NCI-H2171 treated with DMSO at 0.1 percent for 48 hours (cell line): ENCODE measurements at regions not wholly inside any gene's neighbourhood (a gene's known extent, or its start where the extent isn't known, plus 50 kb on each side); places are given as distances from the start of the nearest gene placed in this dataset.
"Not testable (repeated sequence)": the region's sequence is repeated elsewhere in the genome, so short reads cannot be mapped to it uniquely, and the experiment has no call there.

Source experiments
- DNase-seq: peaks from one replicate; lab custom pipeline; 2025; lab: John Stamatoyannopoulos, UW

GRCh38 chr1:185468626-185469025 lies 151.6 kb upstream of the IVNS1ABP start:
- DNase-seq, result no peak

- no peak for DNase-seq
Observed at GRCh38 chr1:185467122-185467521, 150.1 kb upstream of the IVNS1ABP start.

- no peak for DNase-seq
Observed at GRCh38 chr1:185464777-185465176, 147.7 kb upstream of the IVNS1ABP start.

GRCh38 chr1:185463433-185463832 lies 146.4 kb upstream of the IVNS1ABP start:
- no peak for DNase-seq

GRCh38 chr1:185463011-185463410 lies 146.0 kb upstream of the IVNS1ABP start:
- no peak for DNase-seq

GRCh38 chr1:185460723-185461122 lies 143.7 kb upstream of the IVNS1ABP start:
- not testable (repeated sequence) for DNase-seq

GRCh38 chr1:185459141-185459540 lies 142.1 kb upstream of the IVNS1ABP start:
- DNase-seq, result no peak

- DNase-seq, result no peak
Observed at GRCh38 chr1:185458670-185459069, 141.6 kb upstream of the IVNS1ABP start.

- no peak for DNase-seq
Observed at GRCh38 chr1:185453496-185454192, 136.6 kb upstream of the IVNS1ABP start.

GRCh38 chr1:185450917-185451316 lies 133.9 kb upstream of the IVNS1ABP start:
- DNase-seq, result no peak

GRCh38 chr1:185450060-185450788 lies 133.2 kb upstream of the IVNS1ABP start:
- DNase-seq, result no peak

GRCh38 chr1:185449378-185450059 lies 132.5 kb upstream of the IVNS1ABP start:
- no peak for DNase-seq

- no peak for DNase-seq
Observed at GRCh38 chr1:185448591-185449186, 131.6 kb upstream of the IVNS1ABP start.

GRCh38 chr1:185446131-185446530 lies 129.1 kb upstream of the IVNS1ABP start:
- DNase-seq, result no peak

- no peak for DNase-seq
Observed at GRCh38 chr1:185445594-185445993, 128.6 kb upstream of the IVNS1ABP start.

- DNase-seq, result no peak
Observed at GRCh38 chr1:185444676-185445075, 127.6 kb upstream of the IVNS1ABP start.

- DNase-seq, result no peak
Observed at GRCh38 chr1:185442050-185442449, 125.0 kb upstream of the IVNS1ABP start.

- DNase-seq, result no peak
Observed at GRCh38 chr1:185441605-185442004, 124.6 kb upstream of the IVNS1ABP start.

GRCh38 chr1:185440877-185441276 lies 123.8 kb upstream of the IVNS1ABP start:
- no peak for DNase-seq

- DNase-seq, result peak; percentile 35
Observed at GRCh38 chr1:185439727-185440415, 122.8 kb upstream of the IVNS1ABP start.

GRCh38 chr1:185438936-185439335 lies 121.9 kb upstream of the IVNS1ABP start:
- DNase-seq, result peak; percentile 79
